Neural cell (in vitro differentiated cells): ENCODE measurements at regions not wholly inside any gene's neighbourhood (a gene's known extent, or its start where the extent isn't known, plus 50 kb on each side); places are given as distances from the start of the nearest gene placed in this dataset.

Experiments used
- H2AFZ ChIP-seq: fragments of 200-600, 300-800 bp; sonication (generic), shearing (Covaris generic); 2 replicates; pipeline ENCODE4 v1.6.0; 2014; ENCODE audit warnings: low read depth, mild to moderate bottlenecking, antibody characterized with exemption, low read length, moderate library complexity
- H3F3A ChIP-seq: fragments of 200-600 bp; shearing (Covaris generic); 2 replicates; pipeline ENCODE4 v1.6.1; 2016; ENCODE audit warnings: mild to moderate bottlenecking, moderate library complexity, mixed read lengths, antibody characterized with exemption, low read length; ENCODE audit not compliant: insufficient read depth, poor library complexity, severe bottlenecking
- H3K27ac ChIP-seq: fragments of 200-600, 300-800 bp; sonication (generic), shearing (Covaris generic); 2 replicates; pipeline ENCODE4 v1.5.1; 2014; ENCODE audit warnings: mild to moderate bottlenecking, low read length, moderate library complexity
- H3K27me3 ChIP-seq: fragments of 300-800, 200-600 bp; sonication (generic), shearing (Covaris generic); 2 replicates; pipeline ENCODE4 v1.6.0; 2014; ENCODE audit warnings: mild to moderate bottlenecking, low read depth, low read length, moderate library complexity; ENCODE audit not compliant: insufficient read depth
- H3K36me3 ChIP-seq: fragments of 300-800, 200-600 bp; sonication (generic), shearing (Covaris generic); 2 replicates; pipeline ENCODE4 v1.5.1; 2014; ENCODE audit warnings: mild to moderate bottlenecking, antibody characterized with exemption, low read length, moderate library complexity; ENCODE audit not compliant: insufficient read depth
- H3K4me2 ChIP-seq: fragments of 300-800, 200-600 bp; sonication (generic), shearing (Covaris generic); 2 replicates; pipeline ENCODE4 v1.6.0; 2014; ENCODE audit warnings: mild to moderate bottlenecking, low read length
- H3K4me3 ChIP-seq: fragments of 300-800, 200-600 bp; sonication (generic), shearing (Covaris generic); 2 replicates; pipeline ENCODE4 v1.5.1; 2014; ENCODE audit warnings: mild to moderate bottlenecking, low read length, moderate library complexity
- H3K79me2 ChIP-seq: fragments of 200-600 bp; shearing (Covaris generic); replicated peaks from 2 replicates; pipeline ENCODE4 v1.6.0; 2014; ENCODE audit warnings: mild to moderate bottlenecking, low read length, moderate library complexity; ENCODE audit not compliant: insufficient read depth
- H3K9ac ChIP-seq: fragments of 300-800, 200-600 bp; sonication (generic), shearing (Covaris generic); 2 replicates; pipeline ENCODE4 v1.6.1; 2016; ENCODE audit warnings: mild to moderate bottlenecking, low read length, mixed read lengths
- H3K9me2 ChIP-seq: fragments of 200-600 bp; shearing (Covaris generic); 2 replicates; pipeline ENCODE4 v1.6.1; 2016; ENCODE audit warnings: mild to moderate bottlenecking, low read length, mixed read lengths; ENCODE audit not compliant: insufficient read depth
- H3K9me3 ChIP-seq: fragments of 200-600, 300-800 bp; sonication (generic), shearing (Covaris generic); 2 replicates; pipeline ENCODE4 v1.6.1; 2016; ENCODE audit warnings: mild to moderate bottlenecking, mixed run types, low read length, moderate library complexity, mixed read lengths
- H4K20me1 ChIP-seq: fragments of 200-600 bp; shearing (Covaris generic); 2 replicates; pipeline ENCODE4 v1.6.1; 2016; ENCODE audit warnings: mild to moderate bottlenecking, mixed run types; ENCODE audit not compliant: insufficient read depth
- CTCF ChIP-seq: fragments of 450-650 bp; IDR thresholded peaks from 2 replicates; pipeline ENCODE4 v1.5.1; 2014; ENCODE audit warnings: antibody characterized with exemption, mild to moderate bottlenecking, moderate library complexity; ENCODE audit not compliant: poor library complexity, severe bottlenecking
- EP300 ChIP-seq: fragments of 450-650 bp; conservative IDR thresholded peaks from 2 replicates; pipeline ENCODE4 v1.6.1; 2014; ENCODE audit warnings: antibody characterized with exemption, mild to moderate bottlenecking, moderate library complexity; ENCODE audit not compliant: poor library complexity, severe bottlenecking
- EZH2 ChIP-seq: fragments of 200-600, 300-800 bp; shearing (Covaris generic), sonication (generic); IDR thresholded peaks from 2 replicates; pipeline ENCODE4 v1.6.1; 2014; ENCODE audit warnings: antibody characterized with exemption, low read length, borderline replicate concordance, mild to moderate bottlenecking; ENCODE audit not compliant: insufficient read depth, poor library complexity, severe bottlenecking
- MXI1 ChIP-seq: fragments of 450-650 bp; conservative IDR thresholded peaks from 2 replicates; pipeline ENCODE4 v1.6.1; 2014; ENCODE audit warnings: antibody characterized with exemption, mild to moderate bottlenecking; ENCODE audit not compliant: poor library complexity, severe bottlenecking
- POLR2AphosphoS5 ChIP-seq: IDR thresholded peaks from 2 replicates; pipeline ENCODE4 v1.6.1; 2012
- RAD21 ChIP-seq: fragments of 450-650 bp; conservative IDR thresholded peaks from 2 replicates; pipeline ENCODE4 v1.6.1; 2014; ENCODE audit warnings: antibody characterized with exemption, mild to moderate bottlenecking, moderate library complexity
- REST ChIP-seq: IDR thresholded peaks from 2 replicates; pipeline ENCODE4 v1.6.1; 2012; ENCODE audit warnings: borderline replicate concordance
- SMC3 ChIP-seq: fragments of 450-650 bp; conservative IDR thresholded peaks from 2 replicates; pipeline ENCODE4 v1.6.1; 2014; ENCODE audit warnings: antibody characterized with exemption, mild to moderate bottlenecking, moderate library complexity; ENCODE audit not compliant: poor library complexity
- TAF1 ChIP-seq: IDR thresholded peaks from 2 replicates; pipeline ENCODE4 v1.6.1; 2012; ENCODE audit warnings: low read depth

DNA sequence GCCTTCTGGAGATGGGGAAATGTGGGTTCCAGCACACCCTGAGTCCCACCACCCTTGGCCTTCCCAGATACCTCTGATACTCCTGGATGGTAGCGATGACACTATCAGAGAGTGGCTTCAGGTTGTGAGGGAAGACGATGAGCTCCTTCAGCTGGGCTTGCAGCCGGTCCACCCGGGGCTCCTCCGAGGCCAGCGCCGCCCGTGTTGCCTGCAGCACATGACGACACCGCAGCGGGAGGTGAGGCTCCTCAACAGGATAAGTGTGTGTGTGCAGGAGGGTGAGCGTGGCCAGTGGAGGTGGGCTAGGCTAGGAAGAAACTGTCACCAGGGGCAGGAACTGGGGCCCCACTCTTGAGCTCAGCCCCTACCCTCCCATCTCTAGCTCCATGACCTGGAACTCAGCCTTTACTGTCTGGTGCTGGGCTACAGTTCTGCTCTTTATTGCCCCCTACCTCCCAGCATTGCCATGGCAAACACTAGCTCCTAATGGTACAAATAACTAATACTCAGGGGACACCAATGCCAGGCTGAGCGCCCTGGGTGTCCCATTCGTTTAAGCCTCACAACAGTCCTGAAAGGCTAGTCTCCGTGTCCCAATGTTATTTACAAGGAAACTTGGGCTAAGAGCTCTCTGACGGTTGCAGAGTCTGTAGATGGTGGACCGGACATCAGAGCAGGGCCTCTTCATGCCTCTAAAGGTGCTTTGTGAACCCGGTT lies 64.1 kb downstream of the SYNE3 start:
- H2AFZ ChIP-seq = no peak overlapping the region
- no peaks in the 10 kb centered on the region for H3F3A ChIP-seq
- no peaks in the 10 kb centered on the region for H3K36me3 ChIP-seq
- H4K20me1 ChIP-seq = no peaks in the 10 kb centered on the region
- no peaks in the 10 kb centered on the region for H3K9me3 ChIP-seq
- H3K79me2 ChIP-seq = no peaks in the 10 kb centered on the region
- TF ChIP-seq CTCF = peak; percentile 19
- TF ChIP-seq RAD21 = no peak
- no peak overlapping the region for H3K9ac ChIP-seq
- H3K27ac ChIP-seq = no peak overlapping the region
- no peaks in the 10 kb centered on the region for H3K9me2 ChIP-seq
- no peaks in the 10 kb centered on the region for H3K27me3 ChIP-seq
- H3K4me3 ChIP-seq = no peak overlapping the region
- no peak overlapping the region for H3K4me2 ChIP-seq

DNA sequence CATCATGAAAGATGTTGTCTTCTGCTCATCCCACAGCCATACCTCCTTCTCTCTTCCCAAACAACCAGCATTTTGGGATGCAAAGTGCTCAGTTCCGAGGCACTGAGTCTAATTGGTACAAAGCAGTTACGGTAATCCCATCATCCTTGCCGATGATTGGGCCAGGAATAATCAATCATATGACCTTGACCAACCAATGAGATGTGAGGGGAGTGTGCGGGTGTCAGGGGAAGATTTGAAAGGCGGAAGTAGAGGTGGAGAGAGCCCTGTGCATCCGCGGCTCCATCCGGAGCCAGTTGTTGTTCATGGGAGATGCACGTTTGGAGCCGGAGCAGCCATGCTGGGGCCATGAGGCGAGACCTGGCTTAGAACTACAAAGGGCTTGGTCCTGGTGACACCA lies 67.3 kb downstream of the SYNE3 start:
- H3K9ac ChIP-seq = no peak overlapping the region
- H3K27ac ChIP-seq = no peak overlapping the region
- H3K9me2 ChIP-seq = no peaks in the 10 kb centered on the region
- no peaks in the 10 kb centered on the region for H3K9me3 ChIP-seq
- no peaks in the 10 kb centered on the region for H4K20me1 ChIP-seq
- no peaks in the 10 kb centered on the region for H3K79me2 ChIP-seq
- no peak overlapping the region for H2AFZ ChIP-seq
- H3K27me3 ChIP-seq = no peaks in the 10 kb centered on the region
- H3K4me2 ChIP-seq = no peak overlapping the region
- no peaks in the 10 kb centered on the region for H3F3A ChIP-seq
- no peak overlapping the region for H3K4me3 ChIP-seq
- TF ChIP-seq EZH2 (no peak), CTCF (no peak), TAF1 (no peak)
- H3K36me3 ChIP-seq = no peaks in the 10 kb centered on the region

DNA sequence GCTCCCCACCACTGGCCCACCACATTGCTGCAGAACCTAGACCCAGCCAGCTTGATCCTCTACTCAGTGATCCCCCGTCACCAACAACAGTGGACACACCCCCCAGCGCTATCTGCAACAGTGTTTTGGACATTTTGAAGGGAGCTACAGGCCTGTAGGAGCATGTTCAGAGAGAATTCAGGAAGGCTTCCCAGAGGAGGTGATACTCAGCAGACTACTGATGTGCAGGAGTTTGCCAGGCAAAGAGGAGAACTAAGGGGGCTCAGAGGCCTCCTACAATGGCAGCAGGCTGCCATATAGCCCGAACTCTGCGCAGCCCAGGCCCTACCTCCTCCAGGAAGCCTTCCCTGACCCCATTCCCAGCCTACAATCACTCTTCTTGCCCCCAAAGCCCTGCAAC lies 70.0 kb downstream of the SYNE3 start:
- H3F3A ChIP-seq = no peaks in the 10 kb centered on the region
- no peaks in the 10 kb centered on the region for H3K9me2 ChIP-seq
- no peak overlapping the region for H3K9ac ChIP-seq
- H3K36me3 ChIP-seq = no peaks in the 10 kb centered on the region
- no peak overlapping the region for H2AFZ ChIP-seq
- H3K27ac ChIP-seq = no peak overlapping the region
- no peak overlapping the region for H3K4me2 ChIP-seq
- no peak for TF ChIP-seq SMC3
- no peak for TF ChIP-seq EZH2
- no peak for TF ChIP-seq POLR2AphosphoS5
- no peak for TF ChIP-seq TAF1
- no peak for TF ChIP-seq MXI1
- no peak for TF ChIP-seq CTCF
- TF ChIP-seq EP300 = no peak
- no peak for TF ChIP-seq REST
- no peak for TF ChIP-seq RAD21
- H3K27me3 ChIP-seq = no peaks in the 10 kb centered on the region
- no peaks in the 10 kb centered on the region for H3K9me3 ChIP-seq
- no peaks in the 10 kb centered on the region for H3K79me2 ChIP-seq
- H3K4me3 ChIP-seq = no peak overlapping the region
- H4K20me1 ChIP-seq = no peaks in the 10 kb centered on the region
